HT1080 (cell line): ENCODE measurements at regions not wholly inside any gene's neighbourhood (a gene's known extent, or its start where the extent isn't known, plus 50 kb on each side); places are given as distances from the start of the nearest gene placed in this dataset.
"Not testable (repeated sequence)": the region's sequence is repeated elsewhere in the genome, so short reads cannot be mapped to it uniquely, and the experiment has no call there.

Experiments used
- DNase-seq: peaks from one replicate; pipeline ENCODE4 v3.0.0-alpha.2; 2015; ENCODE audit warnings: low read depth

GRCh38 chr11:25159341-25159740 lies 662.5 kb downstream of the LUZP2 start:
- DNase-seq, result peak; percentile 65

GRCh38 chr11:25163421-25163820 lies 666.6 kb downstream of the LUZP2 start:
- DNase-seq, result no peak

DNA sequence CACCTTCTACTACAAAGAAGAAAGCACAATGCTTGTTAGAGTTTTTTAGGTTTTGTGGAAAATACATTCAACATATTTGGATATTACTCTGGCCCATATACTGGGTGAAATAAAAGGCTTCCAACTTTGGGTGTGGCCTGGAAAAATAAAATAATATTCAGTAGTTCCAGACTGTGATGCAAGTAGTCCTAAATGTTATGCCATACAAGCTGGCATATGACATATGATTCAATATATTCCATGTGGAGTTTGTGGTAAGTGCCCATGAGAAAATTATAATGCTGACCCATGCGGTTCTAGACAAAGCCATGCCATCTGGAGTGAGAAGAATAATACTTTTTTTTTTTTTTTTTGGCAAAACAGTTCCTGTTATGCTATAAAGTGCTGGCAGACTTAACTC lies 683.3 kb downstream of the LUZP2 start:
- no peak for DNase-seq

- DNase-seq, result no peak
These were observed 686.6 kb downstream of the LUZP2 start for GRCh38 chr11:25183411-25183810.

DNA sequence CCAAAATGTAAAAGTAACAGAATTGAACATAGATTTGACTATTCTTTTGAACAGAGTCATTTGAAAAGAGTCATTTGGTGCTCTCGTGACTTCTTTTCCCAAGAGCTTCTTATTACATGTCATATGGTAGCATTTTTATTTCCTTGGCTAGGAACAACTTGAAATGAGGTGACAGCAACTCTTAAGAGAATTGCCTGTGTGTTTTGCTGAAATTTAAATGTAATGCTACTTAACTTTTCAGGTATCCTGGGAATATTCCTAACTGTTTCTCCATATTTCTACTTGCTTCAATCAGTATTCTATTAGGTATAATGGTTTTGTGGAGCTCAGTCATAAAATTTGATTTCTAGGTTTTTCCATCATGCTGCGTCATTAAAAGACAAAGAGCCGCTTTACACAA lies 700.7 kb downstream of the LUZP2 start:
- no peak for DNase-seq

GRCh38 chr11:25198704-25199103 lies 701.9 kb downstream of the LUZP2 start:
- DNase-seq, result no peak

DNA sequence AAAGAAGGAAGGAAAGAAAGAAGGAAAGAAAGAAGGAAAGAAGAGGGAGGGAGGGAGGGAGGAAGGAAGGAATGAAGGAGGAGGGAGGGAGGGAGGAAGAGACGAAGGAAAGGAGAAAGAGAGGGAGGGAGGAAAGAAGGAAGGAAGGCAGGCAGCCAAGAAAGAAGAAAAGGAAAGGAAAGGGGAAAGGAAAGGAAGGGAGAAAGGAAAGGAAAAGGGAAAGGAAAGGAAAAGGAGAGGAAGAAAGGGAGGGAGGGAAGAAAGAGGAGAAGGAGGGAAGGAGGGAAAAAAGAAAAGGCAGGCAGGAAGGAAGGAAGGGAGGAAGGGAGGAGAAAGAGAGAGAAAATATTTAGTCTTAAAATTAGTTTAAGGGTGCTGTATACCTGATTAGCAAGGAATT lies 704.1 kb downstream of the LUZP2 start:
- no peak for DNase-seq

DNA sequence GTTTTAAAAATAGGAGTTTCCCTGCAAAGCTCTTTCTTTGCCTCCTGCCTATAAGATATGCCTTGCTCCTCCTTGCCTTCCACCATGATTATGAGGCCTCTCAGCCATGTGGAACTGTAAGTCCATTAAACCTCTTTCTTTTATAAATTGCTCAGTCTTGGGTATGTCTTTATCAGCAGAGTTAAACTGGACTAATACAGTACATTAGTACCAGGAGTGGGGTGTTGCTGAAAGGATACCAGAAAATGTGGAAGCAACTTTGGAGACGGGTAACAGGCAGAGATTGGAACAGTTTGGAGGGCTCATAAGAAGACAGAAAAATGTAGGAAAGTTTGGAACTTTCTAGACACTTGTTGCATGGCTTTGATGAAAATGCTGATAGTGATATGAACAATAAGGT lies 709.9 kb downstream of the LUZP2 start:
- no peak for DNase-seq

GRCh38 chr11:25211635-25212254 lies 714.9 kb downstream of the LUZP2 start:
- DNase-seq, result peak; percentile 41

DNA sequence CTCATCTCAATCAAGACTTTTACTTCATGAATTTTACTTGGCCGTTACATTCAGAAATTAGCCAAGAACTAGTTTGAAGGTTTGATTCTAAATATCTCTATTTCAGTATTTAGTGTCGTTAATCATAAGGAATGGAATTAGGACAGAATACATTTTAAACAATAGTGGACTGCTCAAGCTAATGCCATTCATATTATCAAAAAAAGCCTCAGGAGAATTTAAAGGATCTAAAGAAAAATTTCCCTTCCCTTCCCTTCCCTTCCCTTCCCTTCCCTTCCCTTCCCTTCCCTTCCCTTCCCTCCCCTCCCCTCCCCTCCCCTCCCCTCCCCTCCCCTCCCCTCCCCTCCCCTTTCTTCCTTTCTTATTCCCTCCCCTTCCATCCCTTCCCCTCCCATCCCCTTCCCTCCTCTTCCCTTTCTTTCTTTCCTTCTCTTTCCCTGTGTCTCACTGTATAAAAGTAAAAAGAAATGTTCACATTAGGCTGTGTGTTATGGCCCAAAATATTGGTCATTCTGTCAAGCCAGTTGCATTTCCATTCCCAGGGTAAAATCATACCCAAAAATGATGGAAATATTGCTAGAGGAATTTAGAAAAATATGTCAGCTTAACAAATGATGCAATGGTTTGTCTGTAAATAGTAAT lies 717.8 kb downstream of the LUZP2 start:
- no peak for DNase-seq

DNA sequence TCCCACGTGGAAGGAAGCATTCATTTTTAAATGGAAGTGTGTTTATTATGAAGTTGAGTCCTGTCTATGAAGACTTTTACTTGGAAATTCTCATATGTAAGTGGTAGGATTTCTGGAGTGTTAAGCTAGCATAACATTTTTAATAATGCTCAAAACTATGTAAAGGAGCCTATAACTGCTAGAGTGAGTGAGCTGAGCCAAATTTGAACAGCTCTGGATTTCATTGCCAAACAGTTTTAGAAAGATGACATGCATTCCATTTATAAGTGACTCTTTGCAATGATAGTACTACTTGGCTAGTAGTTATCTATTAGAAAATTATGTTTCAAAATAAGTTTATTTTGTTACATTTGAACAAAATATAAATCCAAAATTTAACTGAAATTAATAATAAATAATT lies 721.2 kb downstream of the LUZP2 start:
- no peak for DNase-seq

DNA sequence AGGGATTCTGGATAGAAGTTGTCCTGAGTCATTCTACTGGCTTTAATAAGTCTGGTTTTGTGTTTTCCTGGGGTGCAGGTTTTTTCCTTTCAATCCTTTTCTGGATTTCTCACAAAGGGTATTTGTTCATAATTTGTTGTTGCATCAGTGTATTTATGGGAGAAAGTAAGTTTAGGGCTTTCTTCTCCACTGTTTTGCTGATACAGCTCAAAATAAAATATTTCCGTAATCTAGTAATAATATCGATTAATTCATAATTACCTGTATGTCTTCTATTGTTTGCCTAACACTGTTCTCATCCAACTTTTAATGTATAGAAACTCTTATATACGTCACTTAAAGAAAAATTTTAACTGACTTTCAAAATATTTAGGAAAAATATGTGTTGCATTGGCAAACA lies 728.2 kb downstream of the LUZP2 start:
- DNase-seq, result no peak

GRCh38 chr11:25242928-25243327 lies 746.1 kb downstream of the LUZP2 start:
- peak; percentile 37 for DNase-seq

GRCh38 chr11:25244126-25244525 lies 747.3 kb downstream of the LUZP2 start:
- DNase-seq, result no peak

- DNase-seq, result peak; percentile 2
These were observed 750.5 kb downstream of the LUZP2 start for GRCh38 chr11:25247336-25247735.

GRCh38 chr11:25252854-25253253 lies 756.0 kb downstream of the LUZP2 start:
- no peak for DNase-seq

DNA sequence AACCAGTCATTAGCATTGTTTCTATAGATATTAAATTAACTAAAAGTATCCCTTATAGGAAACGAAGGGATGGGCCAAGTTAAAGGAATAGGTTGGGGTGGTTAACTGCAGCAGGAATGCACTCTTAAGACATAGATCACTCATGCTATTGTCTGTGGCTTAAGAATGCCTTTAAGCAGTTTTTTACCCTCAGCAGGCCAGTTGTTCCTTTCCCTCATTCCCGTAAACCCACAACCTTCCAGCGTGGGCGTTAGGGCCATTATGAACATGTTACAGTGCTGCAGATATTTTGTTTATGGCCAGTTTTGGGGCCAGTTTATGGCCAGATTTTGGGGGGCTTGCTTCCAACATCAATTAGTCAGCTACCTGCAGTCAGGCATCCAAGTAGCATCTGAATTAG lies 767.0 kb downstream of the LUZP2 start:
- not testable (repeated sequence) for DNase-seq

- DNase-seq, result no peak
These were observed 774.4 kb downstream of the LUZP2 start for GRCh38 chr11:25271301-25271700.

GRCh38 chr11:25272214-25272613 lies 775.4 kb downstream of the LUZP2 start:
- no peak for DNase-seq

- not testable (repeated sequence) for DNase-seq
These were observed 784.0 kb downstream of the LUZP2 start for GRCh38 chr11:25280821-25281220.

DNA sequence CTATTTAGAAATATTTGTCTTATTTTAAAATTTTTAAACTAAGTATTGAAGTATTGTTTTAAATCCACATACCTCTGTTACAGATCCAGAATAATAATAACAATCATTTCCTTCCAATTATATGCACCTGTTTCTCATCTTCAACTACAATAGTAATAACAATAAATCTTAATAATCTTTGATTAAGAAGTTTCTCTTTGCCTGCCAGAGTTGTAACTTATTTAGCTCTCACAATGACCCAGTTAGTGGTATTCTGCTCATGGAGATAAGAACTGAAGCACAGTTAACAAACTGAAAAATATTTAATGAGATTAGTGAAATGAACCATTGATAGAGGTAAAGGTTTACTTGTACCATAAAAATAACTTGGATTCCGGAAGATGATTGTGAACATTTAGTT lies 796.3 kb downstream of the LUZP2 start:
- DNase-seq, result no peak

DNA sequence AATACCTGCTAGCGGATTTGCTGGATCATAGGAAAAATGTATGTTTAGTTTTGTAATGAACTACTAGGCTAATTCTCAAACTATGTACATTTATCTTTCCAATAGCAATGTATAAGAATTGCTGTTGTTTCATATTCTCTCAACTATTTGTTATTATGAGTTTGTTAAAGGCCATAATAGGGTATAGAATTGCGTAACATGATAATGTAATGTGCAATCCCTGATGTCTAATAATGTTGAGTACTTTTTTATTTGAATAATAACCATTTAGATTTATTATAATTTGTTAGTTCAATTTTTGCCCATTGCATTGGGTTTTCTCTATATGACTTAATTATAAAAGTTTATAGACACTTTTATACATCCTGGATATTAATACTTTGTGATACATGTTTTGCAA lies 801.6 kb downstream of the LUZP2 start:
- no peak for DNase-seq

GRCh38 chr11:25309818-25310217 lies 813.0 kb downstream of the LUZP2 start:
- DNase-seq, result no peak

DNA sequence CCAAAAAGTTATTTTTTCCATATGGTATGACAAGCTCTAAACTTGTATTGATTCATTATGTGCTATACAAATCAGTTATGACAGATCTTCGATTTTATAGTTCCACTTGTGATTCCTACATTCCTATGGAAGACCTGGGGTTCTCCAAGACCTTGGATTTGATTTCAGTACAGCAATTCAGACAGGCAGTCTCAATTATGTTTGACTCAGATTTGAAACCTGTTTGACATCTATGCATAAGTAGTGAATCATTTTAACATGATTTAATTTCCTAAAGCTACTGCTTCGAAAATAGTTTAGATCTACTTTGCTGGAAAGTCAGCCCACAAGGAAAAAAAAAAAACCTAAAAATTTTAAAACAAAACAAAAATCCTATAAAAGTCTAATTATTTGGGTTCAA lies 820.4 kb downstream of the LUZP2 start:
- DNase-seq, result peak; percentile 4
